GM19467 (cell line): ENCODE measurements at regions not wholly inside any gene's neighbourhood (a gene's known extent, or its start where the extent isn't known, plus 50 kb on each side); places are given as distances from the start of the nearest gene placed in this dataset.

Experiments used
- ATAC-seq: cut with Tn5 transposase; IDR thresholded peaks from one replicate; pipeline ENCODE4 v1.9.1; 2021; ENCODE audit warnings: mild to moderate bottlenecking, moderate library complexity; ENCODE audit not compliant: unreplicated experiment

DNA sequence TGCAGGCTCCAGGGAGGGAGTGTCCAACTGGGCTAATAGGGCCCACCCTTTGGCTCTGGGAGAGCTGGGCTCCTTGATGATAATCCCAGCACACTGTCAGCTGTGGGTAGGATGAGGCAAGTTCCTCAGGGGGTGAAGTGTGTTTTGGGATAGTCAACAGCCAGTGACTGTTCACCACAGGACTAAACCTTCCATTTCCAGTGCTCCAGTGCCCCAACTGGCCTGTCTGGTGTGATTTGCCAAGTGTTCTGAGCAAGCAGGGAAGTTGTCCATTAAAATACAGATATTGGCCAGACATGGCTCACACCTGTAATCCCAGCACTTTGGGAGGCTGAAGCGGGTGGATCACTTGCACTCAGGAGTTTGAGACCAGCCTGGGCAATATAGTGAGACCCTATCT, 150.9 kb downstream of the TM9SF2 start:
- ATAC-seq = no peak

DNA sequence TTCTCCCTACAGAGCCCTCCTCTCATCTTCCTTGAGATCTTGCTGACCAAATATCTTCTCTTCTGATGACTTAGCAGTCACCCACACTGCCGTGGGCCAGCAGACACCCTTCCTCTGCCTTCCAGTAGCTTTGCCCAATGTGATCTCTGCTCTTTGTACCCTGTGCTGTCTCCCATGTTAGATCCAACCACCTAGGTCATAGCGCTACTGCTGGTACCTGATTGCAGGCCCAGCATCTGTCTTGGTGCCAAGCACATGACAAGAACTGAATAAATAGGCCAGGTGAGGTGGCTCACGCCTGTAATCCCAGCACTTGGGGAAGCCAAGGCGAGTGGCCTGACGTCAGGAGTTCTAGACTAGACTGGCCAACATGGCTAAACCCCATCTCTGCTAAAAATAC, 149.7 kb downstream of the TM9SF2 start:
- ATAC-seq = no peak

DNA sequence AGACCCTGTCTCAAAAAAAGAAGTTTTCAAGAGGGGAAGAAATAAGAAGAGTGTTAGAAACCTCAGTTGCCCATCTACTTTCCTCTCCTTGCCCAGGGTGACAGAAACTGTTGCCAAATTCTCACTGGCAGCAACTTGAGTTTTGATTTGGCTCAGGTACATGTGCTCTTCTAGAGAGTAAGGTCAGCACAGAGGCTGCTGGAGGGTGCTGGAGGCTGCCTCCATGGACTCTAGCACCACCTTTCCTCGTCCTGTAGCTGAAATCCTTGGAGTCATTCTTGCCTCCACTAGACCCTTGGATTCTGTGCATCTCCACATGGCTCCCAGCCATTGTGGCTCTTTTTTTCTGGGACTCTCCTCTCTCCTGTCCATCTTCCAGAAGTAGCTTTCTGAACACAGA, 149.1 kb downstream of the TM9SF2 start:
- ATAC-seq = no peak

DNA sequence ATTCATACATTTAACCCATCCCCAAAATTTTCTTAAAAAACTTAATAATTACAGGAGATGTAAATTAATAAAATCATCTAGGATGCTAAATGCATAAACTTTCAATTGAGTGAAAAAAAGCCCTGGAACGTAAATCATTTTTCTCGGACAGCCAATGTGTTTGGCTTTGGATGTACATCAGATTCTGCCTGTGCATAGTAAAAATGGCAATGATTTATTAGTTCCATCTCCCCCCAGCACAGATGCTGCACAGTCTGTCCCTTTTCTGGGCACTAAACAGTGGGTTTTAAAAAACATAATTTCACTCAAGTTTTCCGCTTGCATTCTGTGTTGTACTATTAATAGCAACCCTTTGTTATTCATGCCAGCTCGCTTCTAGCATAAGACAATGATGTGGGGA, 147.7 kb downstream of the TM9SF2 start:
- no peak for ATAC-seq

DNA sequence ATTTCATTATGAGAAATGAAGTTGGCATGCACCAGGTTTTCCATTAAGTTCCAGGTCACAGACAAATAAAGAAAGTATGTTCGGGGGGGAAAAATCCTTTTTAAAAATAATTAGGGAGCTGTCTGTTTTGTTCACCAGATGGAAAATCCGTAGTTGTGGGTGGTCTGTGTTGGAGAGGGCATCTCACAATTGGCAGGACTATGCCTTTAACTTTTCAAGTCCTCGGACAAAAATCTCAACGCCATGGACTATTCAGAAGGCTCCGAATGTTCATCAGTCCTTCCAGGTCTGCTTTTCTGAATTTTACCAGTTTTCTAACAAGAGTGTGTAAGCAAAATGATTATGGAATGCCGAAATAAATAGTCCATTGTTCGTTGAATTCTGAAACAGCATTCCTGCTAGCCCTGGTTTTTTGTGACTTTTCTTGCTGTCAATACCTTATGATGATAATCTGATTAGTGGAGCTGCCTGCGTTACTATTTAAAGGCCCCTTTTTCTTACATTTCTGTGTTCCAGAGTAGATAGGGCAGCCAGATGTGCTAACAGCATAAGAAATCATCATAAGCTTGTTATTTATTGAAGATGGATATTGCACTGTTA, 146.9 kb downstream of the TM9SF2 start:
- no peak for ATAC-seq

DNA sequence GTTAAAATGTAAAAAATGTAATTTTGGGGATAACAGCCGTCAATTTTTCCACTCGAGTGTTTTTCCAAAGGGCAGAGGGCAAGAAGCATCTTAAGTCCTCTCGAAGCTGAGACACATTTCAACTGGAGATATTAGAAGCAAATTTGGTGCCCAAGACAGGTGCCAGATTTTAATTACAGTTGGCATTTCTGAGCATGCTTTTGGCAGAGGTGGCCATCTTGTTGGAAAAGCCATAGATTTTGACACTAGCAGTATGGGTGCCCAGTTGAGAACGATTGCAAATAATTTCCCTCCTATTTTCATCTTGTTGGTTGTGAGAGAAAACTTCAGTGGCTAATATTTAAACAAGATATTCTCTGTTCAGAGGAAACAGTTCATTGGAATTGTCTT, 146.3 kb downstream of the TM9SF2 start:
- ATAC-seq = no peak

DNA sequence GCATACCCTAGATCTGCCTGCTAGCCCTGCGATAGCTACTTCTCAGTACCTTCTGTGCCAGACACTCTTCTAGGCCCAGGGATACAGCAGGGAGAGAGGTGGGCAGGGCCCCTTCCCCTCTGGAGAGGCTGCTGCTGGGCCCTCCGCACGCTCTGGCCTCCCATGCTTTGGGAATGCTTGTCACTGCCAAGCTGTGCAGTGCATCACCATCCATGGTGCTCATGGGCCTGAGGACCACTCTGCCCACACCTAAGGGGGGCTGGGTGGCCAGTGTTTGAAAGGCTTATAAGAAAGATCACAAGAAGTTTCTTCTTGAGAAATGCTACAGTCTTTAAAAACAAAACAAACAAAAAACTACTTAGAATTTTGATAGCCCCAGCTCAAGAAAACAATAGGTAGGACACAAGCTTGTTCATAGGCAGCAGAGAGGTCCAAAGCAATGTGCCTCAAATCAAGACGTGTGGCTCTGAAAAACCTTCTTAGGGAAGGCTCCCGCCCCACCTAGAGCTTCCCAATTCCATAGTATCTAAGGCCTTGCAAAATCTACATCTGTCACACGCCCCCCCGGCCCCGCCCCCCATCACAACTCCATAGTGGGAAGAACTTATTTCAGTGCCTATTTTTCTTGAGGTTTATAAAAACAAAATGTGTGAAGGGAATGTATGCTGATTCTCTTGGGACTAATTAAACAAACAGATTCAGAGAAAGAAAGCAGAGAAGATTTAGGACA, 145.8 kb downstream of the TM9SF2 start:
- no peak for ATAC-seq

DNA sequence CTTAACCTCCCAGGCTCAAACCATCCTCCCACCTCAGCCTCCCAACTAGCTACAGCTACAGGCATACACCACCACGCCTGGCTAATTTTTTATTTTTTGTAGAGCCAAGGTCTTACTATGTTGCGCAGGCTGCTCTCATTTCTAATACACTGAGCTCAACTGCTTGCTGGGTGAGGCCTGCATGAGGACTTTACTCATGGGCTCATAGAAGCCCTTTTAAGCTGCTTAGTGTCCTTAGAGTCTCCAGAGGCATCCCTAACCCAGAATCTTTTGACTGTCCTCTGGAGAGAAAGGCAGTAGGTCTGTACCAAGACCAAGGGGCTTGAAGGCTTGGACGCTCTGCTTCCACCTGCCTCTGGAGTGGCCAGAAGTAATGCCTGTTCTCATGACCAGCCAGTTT, 141.6 kb downstream of the TM9SF2 start:
- no peak for ATAC-seq

DNA sequence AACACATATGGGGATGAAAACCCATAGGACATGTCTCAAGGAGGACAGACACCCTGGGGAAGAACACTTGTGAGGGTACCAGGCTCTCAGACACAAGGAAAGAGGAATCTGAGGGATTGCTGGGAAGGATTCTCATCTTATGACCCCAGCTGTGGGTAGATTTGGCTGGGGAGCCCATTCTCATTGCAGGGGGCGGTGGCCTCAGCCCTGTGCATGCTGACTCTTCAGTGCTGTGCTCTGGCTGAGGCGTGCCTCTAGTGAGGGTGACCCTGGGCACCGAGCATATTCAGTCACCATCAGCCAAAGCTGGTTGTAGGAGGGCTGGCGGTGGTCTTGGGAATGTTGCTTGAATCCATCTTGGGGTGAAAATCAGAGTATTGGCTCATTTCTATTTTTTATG, 140.7 kb downstream of the TM9SF2 start:
- no peak for ATAC-seq

DNA sequence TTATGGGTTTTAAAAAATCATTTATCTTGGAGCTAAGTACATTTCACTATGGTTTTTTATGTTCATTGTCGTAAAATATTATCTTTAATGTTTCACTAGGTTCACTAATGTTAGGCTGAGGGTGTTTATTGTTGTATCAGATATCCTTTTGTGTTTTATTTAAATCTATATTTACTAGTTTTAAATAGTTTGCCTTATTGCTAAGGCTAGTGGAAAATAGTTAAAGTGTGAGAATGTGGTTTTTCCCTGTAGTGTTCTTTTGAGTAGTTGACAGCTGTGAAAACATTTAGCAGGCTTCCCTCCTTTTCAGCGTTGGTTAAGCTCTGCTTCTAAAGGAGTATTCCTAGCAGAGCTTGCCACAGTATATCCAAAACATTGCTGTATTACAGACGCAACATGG, 139.0 kb downstream of the TM9SF2 start:
- no peak for ATAC-seq

DNA sequence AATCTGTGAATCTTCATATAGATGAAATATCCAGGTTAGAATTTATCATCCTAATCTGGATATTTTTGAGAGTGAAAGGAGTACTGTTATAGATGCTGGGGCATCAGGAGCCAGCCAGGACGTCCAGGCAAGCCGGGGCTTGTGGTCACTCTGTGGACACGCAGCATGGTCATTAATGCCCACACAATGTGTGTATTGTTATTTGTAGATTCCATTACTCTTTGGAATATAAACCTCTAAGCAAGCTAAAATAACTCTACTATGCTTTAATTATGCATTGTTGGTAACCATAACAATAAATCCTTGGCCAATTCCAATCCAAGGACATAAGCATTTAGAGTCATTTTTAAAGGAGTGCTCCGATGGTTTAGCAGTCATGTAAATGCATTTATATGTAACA, 137.9 kb downstream of the TM9SF2 start:
- ATAC-seq = no peak

DNA sequence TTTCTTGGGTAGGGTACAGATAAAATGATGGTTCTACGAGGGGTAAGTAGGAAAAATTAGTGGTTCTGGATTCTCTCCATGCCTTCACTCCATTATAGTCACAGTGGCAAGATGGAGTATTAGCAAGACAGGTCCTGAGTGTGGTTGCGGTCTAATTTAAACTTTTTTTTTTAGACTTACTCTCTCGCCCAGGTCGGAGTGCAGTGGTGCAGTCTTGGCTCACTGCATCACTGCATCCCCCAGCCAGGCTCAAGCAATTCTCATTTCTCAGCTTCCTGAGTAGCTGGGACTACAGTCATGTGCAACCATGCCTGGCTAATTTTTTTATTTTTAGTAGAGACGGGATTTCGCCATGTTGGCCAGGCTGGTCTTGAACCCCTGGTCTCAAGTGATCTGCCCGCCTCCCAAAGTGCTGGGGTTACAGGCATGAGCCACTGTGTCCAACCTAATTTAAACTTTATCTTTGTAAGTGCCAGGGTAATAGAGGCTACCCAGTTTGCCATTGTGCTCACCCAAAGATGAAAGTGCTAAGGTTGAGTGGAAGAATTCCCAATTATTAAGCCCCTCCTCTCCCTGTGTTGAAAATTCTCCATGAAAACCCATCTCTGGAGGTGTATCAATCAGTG, 135.6 kb downstream of the TM9SF2 start:
- ATAC-seq = peak; percentile 81

DNA sequence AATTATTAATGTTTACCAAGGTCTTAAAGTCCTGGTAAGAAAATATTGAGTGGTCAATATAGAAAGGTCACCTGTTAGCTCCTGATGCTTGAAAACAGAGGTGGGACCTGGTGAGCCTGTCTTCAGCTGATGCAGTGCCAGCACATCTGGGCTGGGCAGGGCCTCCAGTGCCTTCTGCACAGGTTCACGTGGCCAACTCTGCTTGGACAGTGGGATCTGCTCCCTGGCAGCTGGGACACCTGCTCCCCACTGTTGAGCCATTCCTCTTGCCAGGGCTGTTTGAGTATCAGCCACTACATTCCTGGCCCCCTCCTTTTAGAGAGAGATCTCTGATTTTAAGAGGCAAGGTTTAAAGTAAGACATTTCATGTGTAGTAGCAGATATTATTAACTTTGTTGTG, 135.0 kb downstream of the TM9SF2 start:
- ATAC-seq = no peak

DNA sequence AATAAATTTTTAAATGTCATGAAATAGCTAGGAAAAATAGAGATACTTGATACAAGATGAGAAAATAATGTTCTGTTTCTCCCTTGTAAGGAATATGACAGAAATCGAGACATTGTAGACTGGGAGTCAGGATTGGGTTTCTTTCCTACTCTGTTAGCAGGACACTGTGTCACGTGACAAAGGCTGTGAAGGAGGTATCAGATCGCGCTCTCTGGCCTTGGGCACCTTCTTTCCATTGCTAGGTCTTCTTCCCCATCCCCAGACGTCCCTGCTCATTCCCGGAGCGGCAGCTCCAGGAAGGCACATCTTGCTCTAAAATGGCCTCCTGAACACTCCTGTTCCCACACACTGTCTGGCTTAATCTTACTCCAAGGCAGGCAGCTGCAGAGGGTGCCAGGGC, 133.4 kb downstream of the TM9SF2 start:
- ATAC-seq = no peak

DNA sequence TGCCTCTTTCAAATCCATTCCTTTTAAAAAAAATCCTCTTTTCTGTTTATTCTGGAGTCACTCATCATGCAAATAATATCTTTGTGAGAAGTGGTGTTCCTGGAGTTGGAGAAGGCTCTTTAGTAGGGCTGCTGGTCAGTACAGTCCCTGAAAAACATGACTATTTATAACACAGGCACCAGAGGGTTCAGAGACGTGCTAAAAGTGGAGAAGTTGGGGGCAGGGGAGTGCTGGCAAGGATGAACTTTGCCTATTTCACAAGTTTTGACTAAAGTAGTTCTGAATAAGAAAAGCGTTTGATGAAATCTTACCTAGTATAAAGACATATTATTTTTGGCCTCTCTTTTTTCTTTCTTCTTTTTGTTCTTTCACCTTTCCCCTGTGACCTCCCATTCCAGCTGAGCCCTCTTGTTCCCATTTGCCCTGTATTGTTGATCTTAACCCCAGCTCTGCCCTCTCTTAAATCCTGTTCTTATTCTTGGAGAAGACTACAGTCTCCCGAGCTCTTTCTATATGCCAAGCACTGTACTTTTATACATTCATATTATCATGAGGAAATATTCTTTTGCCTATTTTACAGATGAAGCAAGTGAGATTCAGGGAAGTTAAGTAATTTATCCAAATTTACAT, 129.1 kb downstream of the TM9SF2 start:
- ATAC-seq = no peak

DNA sequence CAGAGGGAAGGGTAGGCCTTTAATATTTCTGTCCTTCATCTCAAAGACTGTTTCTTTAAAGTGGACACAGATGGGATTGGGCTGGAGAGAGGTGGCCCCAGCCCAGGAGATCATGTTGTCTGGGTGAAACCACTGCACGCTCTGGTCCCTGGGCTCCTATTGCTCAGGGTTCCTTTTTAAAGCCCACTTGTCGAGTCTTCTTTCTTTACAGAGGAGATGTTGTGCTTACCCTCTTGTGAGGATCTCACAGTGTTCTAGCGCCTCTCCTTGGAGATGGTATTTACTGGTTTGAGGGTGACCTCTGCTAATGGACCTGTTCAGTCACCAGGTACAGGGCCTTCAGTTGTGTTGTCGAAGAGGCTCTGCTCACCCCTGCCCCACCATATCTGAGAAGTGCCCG, 128.4 kb downstream of the TM9SF2 start:
- no peak for ATAC-seq

DNA sequence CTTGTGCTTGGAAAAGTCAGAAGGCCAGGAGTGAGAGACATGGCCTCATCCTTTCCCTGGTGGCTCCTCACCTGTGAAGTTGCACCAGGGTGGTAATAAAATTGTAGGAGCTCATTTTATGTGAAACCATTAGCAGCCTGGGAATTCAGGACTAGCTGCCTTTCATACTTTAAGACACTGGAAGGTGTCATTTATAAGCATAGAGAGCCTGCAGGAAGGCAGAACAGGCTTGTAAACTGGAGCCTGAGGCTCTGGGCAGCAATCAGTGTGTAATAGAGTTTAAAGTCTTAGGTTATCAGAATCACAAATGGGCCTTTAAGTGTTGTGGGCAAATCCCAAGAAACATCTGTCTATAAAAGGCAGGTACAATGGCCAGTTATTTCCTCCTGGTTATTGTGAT, 127.2 kb downstream of the TM9SF2 start:
- no peak for ATAC-seq

DNA sequence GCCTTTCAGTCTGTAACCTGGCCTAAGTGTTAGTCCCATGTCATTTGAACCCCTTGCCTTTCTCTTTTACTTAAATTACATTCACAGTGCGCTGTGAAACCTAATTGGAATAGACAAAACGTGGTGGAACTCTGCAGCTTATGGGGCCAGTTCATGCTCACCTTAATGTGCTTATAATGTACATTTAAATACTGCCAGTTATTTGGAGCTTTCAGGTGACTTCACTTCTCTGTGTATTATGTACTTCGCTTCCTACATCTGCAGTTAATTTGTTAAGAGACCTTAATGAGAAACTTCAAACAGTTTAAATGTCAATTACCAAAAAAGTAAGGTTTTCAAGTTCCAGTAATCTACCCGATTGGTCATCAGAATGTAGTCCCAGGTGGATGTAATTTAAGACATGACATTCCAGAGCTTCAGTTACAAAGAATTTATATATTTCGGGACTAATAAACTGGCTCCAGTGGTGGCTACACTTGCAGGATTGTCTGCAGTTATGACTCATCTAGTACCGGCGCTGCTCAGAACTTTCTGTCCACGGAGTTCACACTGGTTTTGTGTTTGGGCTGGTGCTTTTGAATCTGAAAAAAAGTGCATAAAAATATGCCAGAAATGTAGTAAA, 125.3 kb downstream of the TM9SF2 start:
- no peak for ATAC-seq

DNA sequence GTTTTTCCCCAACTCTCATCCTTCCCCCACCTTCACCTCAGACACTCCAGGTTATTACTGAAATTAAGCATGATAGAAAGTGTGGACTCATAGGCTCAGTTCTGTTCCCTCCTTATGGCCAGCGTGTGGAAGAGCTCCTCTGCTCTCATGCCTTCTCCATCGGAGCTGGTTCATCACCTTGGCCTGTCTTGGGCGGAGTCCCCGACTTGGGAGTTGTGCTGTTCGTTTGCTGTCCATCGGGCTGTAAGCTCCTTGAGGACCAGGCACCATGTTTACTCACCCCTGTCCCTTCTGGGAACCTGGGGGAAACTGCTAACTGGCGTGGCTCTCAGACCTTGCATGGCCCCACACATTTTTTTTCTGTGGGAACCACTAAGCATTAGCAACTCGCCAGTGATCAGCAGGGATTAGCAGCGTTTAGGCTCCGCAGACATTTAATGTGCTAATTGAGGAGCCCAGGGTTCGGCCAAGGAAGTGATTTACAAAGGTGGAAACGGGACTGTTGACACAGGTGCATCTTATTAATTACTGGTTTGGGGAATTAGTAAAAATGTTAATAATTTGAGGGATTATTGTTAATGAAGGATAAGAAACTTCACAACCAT, 123.8 kb downstream of the TM9SF2 start:
- ATAC-seq = no peak

DNA sequence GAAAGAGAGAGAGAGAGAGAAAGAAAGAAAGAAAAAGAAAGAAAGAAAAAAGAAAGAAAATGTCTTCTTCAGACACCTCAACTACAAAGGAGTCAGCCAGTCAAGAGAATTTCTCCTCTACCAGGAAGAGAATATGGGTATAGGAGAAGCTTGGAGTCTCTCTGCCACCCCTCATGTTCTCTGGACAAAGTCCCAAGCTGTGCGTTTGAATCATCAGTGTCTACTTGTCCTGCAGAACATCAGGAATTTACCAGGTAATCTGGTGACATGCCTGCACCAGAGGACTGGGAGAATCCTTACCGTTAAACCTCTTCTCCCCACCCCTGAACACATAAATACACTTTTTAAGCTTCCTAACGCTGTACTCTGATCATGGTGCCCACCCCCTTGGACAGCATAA, 119.5 kb downstream of the TM9SF2 start:
- no peak for ATAC-seq

DNA sequence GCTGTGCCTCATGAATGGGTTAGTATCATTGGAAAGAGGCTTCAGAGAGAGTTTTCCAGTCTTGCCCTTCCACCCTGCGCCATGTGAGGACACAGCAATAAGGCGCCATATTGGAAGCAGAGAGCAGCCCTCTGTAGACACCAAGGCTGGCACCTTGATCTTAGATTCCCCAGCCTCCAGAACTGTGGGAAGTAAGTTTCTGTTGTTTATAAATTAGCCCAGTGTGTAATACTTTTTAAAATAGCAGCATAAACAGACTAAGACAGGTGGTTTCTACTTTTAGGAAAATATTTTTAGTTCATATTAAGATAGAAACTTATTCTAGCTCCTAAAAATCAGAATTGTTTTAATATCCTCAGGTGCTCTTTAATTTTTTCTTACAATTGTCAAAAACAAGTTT, 117.9 kb downstream of the TM9SF2 start:
- ATAC-seq = no peak
